Suppressor macrophage treated with lipopolysaccharide for 1 hour (primary cell): ENCODE measurements at regions not wholly inside any gene's neighbourhood (a gene's known extent, or its start where the extent isn't known, plus 50 kb on each side); places are given as distances from the start of the nearest gene placed in this dataset.

Experiments
- DNase-seq, 3 donors: peaks; one replicate each; pipeline ENCODE4 v3.0.0-alpha.2; 2020 to 2022

DNA sequence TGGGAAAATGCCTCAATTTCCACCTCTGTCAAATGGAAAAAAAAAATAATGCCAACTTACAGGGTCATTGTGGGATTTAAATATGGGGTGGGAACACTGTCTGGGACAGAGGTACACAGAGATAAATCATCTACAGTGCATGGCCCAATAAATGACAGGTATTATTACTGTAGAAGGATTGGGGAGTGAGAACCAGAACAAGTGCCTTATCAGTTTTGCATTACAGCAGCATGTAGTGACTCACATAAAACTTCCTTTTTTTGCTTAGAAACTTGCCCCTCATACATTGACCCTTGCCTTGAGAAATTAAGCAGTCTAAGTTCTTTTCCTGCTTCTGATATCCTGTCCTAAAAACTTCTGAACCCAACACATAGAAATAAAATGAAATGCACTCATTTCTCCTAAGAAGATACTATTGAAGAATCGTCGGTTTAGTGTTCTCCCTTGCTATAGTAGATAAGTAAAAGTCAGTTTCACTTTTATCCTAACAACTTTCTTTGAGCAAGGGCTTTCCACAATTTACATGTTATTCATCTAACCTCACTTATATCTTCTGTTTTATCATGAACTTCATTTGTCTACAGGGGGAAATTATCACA is 121.0 kb upstream of the HAAO start:
- DNase-seq, result peak; percentile 40 to 54 (median 52)

GRCh38 chr2:42910645-42911405 is 118.4 kb upstream of the HAAO start:
- no peak for DNase-seq

DNA sequence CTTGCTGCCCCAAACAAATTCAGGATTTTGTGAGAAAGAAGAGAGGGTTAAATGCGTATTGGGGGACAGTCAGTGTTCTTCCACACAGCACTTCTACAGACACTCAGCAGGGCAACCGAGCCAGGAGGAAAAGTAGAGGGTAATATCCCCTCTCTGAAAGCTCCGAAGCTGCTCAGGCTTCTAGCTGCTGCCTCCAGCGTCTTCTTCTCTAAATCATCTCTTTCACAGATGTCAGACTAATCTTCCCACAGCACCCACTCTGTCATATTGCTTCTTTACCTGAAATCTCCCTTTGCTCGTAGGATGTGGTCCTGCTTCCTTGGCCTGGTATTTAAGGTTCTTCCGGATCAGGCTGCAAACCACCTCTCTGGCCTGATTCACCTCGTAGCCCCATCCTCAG is 117.6 kb upstream of the HAAO start:
- DNase-seq, result no peak

DNA sequence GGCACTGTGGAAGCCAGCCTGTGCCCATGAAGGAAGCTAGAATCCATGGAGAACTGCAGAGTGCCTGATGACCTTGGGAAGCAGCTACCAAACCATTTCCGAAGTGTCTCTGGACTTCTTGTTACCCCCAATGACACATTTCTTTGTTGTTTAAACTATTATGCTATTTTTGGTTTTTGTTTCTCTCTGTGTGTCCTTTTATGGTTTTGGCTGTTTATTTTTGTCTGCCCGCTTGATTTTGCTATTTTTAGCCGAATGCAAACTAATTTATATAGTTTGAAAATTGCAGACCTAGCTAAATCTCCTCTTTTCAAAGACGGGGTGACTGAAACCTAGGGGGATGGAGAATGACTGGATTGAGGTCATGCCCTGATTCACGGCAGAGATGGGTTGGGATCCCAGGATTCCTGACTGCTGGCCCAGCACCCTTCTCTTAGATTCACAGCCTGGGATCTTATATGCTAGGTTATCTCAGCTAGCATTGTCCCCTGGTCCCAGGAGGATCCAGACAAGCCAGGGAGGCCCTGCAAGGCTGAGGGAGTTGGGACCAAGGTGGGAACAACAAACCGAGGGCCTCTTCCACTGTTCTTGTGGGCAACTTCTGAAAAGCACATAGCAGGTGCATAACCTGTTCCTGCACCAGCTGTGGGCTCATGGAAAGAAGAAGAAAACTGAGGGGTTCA is 116.3 kb upstream of the HAAO start:
- no peak for DNase-seq

GRCh38 chr2:42907835-42908234 is 115.5 kb upstream of the HAAO start:
- no peak for DNase-seq

- peak; percentile 18 to 53 (median 30) for DNase-seq
Observed at GRCh38 chr2:42906557-42907411, 114.4 kb upstream of the HAAO start.

DNA sequence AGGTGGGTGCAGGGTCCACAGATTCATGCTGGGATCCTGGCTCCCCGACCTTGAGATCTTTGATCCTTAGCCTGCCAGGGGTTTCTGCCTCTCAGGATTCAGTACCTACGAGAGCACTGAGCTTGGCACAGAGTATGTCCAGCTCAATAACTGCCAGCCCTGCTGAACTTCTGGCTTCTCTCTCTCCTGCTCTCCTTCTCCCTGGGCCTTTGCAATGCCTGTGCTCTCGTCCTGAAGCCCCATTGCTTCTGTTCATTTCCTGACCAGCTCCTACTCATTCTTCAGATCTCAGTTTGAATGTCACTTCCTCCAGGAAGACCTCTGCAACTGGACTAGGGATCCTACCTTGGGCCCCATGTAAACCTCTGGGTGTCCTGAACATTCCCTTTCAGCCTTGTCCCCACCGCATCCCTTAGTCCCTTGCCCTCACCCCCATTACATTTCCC is 113.8 kb upstream of the HAAO start:
- DNase-seq, result no peak

DNA sequence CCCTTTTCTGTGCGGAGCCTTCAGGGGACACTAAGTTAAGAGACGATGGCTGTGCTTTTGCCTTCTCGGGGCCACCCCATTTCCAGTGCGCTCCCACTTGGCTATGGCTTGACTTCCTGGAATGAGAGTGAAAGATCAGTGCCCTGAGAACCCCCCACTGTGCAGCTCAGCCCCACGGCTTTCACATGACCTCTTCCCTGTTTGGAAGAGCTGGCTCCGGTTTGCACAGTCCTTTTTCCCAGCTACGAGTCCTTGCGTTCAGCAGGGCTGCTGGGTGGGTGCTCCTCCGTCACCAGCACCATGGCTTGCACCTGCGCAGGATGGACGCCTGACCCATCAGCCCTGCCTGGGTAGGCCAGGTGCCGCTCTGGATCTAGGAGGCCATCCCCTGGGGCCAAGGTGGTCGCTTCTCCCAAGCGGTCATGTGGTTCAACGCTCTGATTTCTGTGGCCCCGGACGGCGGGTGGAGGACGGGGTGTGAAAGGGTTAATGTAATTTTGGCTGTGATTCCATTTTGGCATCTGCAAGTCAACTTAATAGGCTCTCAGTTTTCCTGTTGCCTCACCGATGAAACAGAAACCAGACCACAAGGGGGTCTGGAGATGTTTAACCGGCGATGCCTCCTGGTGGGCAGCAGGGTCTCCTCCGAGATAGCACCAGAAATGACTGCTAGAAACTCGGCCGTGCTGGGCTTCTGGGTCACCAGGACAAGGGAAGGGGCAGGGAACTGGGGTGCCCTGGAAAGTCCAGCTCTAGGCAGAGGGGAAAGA is 113.1 kb upstream of the HAAO start:
- no peak for DNase-seq

GRCh38 chr2:42904576-42904876 is 112.1 kb upstream of the HAAO start:
- no peak for DNase-seq

DNA sequence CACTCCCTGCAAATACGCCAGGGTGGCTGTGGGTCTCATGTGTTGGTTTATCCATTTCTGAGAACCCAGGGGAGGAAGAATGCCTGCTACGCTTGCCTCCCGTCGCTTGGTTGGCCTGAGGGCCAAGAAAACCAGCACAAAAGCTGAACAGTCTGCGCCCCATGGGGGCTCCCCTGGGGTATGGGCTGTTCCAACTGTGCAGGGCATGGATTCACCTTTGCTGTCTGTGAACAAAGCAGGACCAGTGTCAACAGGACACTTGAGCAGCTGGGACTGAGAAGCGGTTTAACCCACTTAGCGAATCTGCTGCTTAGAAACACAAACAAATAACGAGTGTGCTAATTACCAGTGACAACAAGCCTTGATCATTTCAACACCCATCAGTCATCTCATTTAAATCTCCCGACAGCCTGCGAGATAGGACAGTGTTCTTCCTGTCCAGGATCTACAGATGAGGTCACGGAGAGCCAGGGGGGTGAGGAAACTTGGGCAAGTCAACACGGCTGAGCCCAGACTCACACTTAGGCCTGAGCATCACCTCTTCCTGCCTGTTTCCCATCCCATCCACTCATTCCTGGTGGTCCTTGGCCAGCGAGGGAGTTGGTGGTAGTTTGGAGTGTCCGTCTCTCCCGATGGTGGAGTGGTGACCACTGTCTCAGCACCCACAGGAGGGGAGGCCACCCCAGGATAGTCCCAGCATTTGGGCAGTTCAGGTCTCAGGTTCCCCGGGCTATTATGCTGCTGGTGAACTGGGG is 111.6 kb upstream of the HAAO start:
- no peak for DNase-seq

GRCh38 chr2:42902939-42903709 is 110.7 kb upstream of the HAAO start:
- no peak for DNase-seq

- peak; percentile 74 to 86 (median 83) for DNase-seq
Observed at GRCh38 chr2:42901076-42901640, 108.8 kb upstream of the HAAO start.

DNA sequence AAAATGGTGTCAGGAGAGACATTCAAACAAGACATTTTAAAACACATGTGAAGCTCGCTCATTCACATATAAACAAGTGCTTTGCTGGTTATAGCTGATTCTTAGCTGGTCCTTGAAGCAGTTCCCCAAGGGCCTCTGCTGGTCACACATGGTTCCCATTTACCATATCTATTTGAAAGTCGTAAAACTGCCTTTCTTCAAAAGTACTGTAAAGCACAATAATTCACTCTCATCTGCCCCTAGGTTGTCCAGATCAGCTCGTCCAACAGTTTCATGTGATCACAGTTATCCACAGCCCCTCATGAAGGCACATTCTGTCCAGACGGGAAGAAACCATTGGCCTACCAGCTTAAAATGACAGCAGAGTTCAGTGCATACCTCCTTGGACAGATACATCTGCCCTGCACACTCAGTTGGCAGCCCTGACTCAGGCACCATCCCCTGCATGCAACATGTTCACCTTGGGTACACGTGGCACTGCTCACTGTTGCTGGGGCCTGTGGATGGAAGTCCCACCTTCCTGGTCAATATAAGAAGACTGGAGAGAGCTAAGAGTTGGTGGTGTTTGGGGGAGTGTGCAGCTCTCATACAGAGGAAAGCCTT is 108.0 kb upstream of the HAAO start:
- no peak for DNase-seq

DNA sequence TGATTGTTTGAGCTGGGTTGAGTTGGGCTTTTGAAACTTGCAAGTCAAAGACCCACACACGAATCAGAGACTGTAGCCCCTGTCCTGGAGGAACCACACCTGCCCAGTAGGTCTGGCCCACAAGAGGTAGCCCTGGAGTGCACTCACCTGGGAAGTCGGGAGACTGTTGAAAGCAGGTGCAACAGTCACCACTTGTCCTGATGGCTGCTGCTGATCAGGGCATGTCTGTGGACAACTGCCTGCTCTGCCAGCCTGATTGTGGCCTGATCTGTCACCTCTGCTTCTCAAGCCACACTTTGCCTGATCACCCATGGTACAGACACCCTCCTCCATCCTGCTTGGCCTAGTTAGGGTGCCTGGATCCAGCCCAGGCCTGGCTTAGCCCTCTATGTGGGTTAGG is 105.0 kb upstream of the HAAO start:
- DNase-seq, result no peak

GRCh38 chr2:42895791-42896135 is 103.4 kb upstream of the HAAO start:
- DNase-seq, result no peak

GRCh38 chr2:42895134-42895790 is 102.9 kb upstream of the HAAO start:
- DNase-seq, result peak in 1 of 3 donors; percentile 39

DNA sequence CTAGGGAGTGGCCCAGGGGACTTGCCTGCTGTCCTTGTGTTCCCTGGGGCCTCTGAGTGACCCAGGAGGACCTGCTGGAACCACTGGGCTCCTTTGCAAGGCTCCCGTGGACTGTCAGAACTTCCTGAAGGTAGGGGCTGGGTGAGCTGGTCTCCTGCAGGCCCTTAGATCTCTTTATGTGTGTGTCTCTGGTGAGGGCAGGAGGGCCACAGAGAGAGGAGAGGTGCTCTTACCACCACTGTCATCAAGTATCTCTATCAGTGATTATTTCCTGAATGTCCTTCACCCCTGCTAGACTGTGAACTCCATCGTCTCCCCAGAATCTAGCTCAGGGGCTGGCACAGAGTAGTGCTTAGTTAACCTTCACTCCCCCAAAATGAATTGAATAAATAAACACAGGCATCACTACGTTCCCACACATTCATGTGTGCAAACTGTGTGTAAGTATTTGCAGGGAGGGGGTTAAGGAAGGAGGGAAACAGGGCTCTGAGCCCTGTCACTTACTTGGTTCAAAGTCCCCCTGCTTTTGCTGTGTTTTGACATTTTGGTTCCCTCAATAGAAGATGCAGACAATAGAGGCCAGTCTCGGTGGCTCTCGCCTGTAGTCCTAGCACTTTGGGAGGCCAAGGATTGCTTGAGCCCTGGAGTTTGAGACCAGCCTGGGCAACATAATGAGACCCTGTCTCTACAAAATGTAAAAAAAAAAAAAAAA is 100.8 kb upstream of the HAAO start:
- no peak for DNase-seq

DNA sequence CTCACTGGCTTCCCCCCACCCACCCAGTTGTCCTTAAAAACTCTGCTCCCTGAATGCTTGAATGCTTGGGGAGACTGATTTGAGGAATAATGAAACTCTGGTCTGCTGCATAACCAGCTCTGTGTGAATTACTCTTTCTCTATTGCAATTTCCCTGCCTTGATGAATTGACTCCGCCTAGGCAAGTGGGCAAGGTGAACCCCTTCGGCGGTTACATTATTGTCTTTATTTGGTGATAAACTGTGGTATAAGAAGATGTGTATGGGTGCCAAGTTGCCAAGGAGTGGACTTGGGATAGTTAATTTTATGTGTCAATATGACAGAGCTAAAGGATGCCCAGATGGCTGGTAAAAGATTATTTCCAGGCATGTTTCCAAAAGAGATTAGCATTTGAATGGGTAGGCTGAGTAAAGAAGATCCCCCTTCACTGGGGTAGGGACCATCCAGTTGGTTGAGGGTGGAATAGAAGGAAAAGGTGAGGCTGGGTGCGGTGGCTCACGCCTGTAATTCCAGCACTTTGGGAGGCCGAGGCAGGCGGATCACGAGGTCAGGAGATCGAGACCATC is 98.5 kb upstream of the HAAO start:
- no peak for DNase-seq
